Smooth muscle cell (in vitro differentiated cells): ENCODE measurements at regions not wholly inside any gene's neighbourhood (a gene's known extent, or its start where the extent isn't known, plus 50 kb on each side); places are given as distances from the start of the nearest gene placed in this dataset.

Source experiments
- DNase-seq: peaks from one replicate; lab custom pipeline; 2025; ENCODE audit not compliant: unreplicated experiment; lab: John Stamatoyannopoulos, UW
- H2AFZ ChIP-seq: fragments of 200-600 bp; sonication (generic); 2 replicates; pipeline ENCODE4 v1.6.0; 2016; ENCODE audit warnings: antibody characterized with exemption, low read depth, mild to moderate bottlenecking
- H3F3A ChIP-seq: fragments of 200-600 bp; sonication (generic); 2 replicates; pipeline ENCODE4 v1.6.0; 2017; ENCODE audit warnings: antibody characterized with exemption, low read depth
- H3K27ac ChIP-seq: fragments of 200-600 bp; sonication (generic); 2 replicates; pipeline ENCODE4 v1.5.1; 2016; ENCODE audit warnings: low read depth, mild to moderate bottlenecking
- H3K27me3 ChIP-seq: fragments of 200-600 bp; sonication (generic); 2 replicates; pipeline ENCODE4 v1.6.1; 2016; ENCODE audit warnings: low read depth, mild to moderate bottlenecking
- H3K36me3 ChIP-seq: fragments of 200-600 bp; sonication (generic); 2 replicates; pipeline ENCODE4 v1.5.1; 2016; ENCODE audit warnings: low read depth
- H3K4me1 ChIP-seq: fragments of 200-600 bp; sonication (generic); 2 replicates; pipeline ENCODE4 v1.5.1; 2016; ENCODE audit warnings: low read depth
- H3K4me2 ChIP-seq: fragments of 200-600 bp; sonication (generic); 2 replicates; pipeline ENCODE4 v1.6.0; 2016; ENCODE audit warnings: mild to moderate bottlenecking
- H3K4me3 ChIP-seq: fragments of 200-600 bp; sonication (generic); 2 replicates; pipeline ENCODE4 v1.5.1; 2016; ENCODE audit warnings: mild to moderate bottlenecking
- H3K79me2 ChIP-seq: fragments of 200-600 bp; sonication (generic); 2 replicates; pipeline ENCODE4 v1.6.0; 2016; ENCODE audit warnings: low read depth, mild to moderate bottlenecking
- H3K9ac ChIP-seq: fragments of 200-600 bp; sonication (generic); 2 replicates; pipeline ENCODE4 v1.6.0; 2016; ENCODE audit warnings: low read depth
- H3K9me3 ChIP-seq: fragments of 200-600 bp; sonication (generic); replicated peaks from 2 replicates; pipeline ENCODE4 v1.5.1; 2016; ENCODE audit warnings: low read depth
- H4K20me1 ChIP-seq: fragments of 200-600 bp; sonication (generic); 2 replicates; pipeline ENCODE4 v1.6.0; 2016; ENCODE audit warnings: low read depth
- WGBS: methylation state at CpG from one replicate; pipeline ENCODE4 v1.1.7; 2016; ENCODE audit warnings: low lambda C conversion rate; 5-methylcytosine and 5-hydroxymethylcytosine counted together
- TF ChIP-seq, protein P1 (sequence below): fragments of 200-600 bp; sonication (generic); IDR thresholded peaks from 2 replicates; pipeline ENCODE4 v1.5.1; 2017; ENCODE audit warnings: borderline replicate concordance, mild to moderate bottlenecking, antibody characterized with exemption; ENCODE audit not compliant: insufficient read depth, poor library complexity, severe bottlenecking

DNA sequence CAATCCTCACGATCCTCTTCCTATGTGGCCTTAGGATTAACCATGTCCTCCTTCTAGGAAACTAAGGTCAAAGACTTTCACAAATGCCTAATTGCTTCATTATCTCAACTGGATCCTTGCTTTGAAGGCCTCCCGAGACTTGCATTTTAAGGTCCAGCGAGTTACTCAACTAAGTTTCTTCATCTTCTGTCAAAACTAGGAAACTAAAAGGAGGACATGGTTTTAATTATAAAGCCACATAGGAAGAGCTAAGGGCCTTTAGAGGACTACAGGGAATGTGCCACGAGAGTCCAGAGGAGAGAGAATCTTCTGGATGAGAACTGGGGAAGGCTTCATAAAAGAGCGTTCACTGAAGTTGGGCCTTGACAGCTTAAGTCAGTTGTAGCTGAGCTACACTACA lies 87.8 kb upstream of the LPP start:
- Histone ChIP-seq H3K27me3 (no peaks in the 10 kb centered on the region), H2AFZ (no peak overlapping the region), H3K27ac (no peak overlapping the region), H3K4me3 (no peak overlapping the region), H3F3A (no peaks in the 10 kb centered on the region), H3K79me2 (no peaks in the 10 kb centered on the region), H3K9me3 (no peaks in the 10 kb centered on the region), H4K20me1 (no peaks in the 10 kb centered on the region), H3K36me3 (no peaks in the 10 kb centered on the region), H3K4me2 (no peak overlapping the region), H3K9ac (no peak overlapping the region), H3K4me1 (no peaks in the 10 kb centered on the region)
- DNase-seq, result no peak
- WGBS, result 88% methylated on average over 5 of the region's 5 CpGs
- TF ChIP-seq, protein P1, sequence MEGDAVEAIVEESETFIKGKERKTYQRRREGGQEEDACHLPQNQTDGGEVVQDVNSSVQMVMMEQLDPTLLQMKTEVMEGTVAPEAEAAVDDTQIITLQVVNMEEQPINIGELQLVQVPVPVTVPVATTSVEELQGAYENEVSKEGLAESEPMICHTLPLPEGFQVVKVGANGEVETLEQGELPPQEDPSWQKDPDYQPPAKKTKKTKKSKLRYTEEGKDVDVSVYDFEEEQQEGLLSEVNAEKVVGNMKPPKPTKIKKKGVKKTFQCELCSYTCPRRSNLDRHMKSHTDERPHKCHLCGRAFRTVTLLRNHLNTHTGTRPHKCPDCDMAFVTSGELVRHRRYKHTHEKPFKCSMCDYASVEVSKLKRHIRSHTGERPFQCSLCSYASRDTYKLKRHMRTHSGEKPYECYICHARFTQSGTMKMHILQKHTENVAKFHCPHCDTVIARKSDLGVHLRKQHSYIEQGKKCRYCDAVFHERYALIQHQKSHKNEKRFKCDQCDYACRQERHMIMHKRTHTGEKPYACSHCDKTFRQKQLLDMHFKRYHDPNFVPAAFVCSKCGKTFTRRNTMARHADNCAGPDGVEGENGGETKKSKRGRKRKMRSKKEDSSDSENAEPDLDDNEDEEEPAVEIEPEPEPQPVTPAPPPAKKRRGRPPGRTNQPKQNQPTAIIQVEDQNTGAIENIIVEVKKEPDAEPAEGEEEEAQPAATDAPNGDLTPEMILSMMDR, result no peak

DNA sequence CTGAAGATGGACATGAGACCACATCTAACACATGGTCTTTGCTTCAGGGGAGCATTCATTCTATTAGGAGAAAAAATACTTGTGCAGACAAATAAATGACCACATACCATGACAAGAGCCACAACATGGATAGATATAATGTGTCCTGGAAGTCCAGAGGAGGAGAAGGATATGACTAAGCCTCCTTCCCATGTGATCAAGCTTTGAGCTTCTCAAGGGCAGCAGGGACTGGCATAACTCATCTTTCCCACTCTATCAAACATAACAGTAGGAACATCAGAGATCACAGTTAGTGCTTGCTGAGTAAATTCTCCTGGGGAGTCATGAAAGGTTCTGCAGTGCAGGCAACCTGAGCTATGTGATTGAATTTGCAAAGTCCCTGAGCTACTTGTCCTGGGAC lies 86.0 kb upstream of the LPP start:
- no peaks in the 10 kb centered on the region for H3K36me3 ChIP-seq
- peak overlapping the region; percentile 39 for H3K27ac ChIP-seq
- TF ChIP-seq, protein P1, result no peak
- H3F3A ChIP-seq, result no peaks in the 10 kb centered on the region
- no peaks in the 10 kb centered on the region for H4K20me1 ChIP-seq
- no peak overlapping the region for H3K9ac ChIP-seq
- no peak overlapping the region for H2AFZ ChIP-seq
- no peaks in the 10 kb centered on the region for H3K4me1 ChIP-seq
- H3K4me2 ChIP-seq, result peak overlapping the region; percentile 60
- H3K79me2 ChIP-seq, result no peaks in the 10 kb centered on the region
- no peak for DNase-seq
- H3K27me3 ChIP-seq, result no peaks in the 10 kb centered on the region
- no peaks in the 10 kb centered on the region for H3K9me3 ChIP-seq
- H3K4me3 ChIP-seq, result no peak overlapping the region

DNA sequence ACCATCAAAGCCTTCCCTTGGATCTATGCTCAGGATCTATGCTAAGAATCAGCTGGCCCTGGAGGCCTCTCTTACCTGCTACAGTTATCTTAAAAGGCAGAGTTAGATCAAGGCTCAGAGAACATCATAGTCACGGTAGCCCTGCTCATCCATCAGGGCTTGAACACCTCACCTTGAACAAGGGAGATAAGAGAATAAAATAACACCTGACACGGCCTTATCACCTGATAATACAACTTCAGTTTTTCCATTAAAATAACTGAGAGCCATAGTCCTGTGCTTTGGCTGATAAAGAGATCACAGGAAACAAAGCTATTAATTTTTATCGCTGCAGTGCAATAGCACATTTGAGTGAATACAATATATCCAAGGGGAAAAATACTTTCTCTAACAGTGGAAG lies 85.6 kb upstream of the LPP start:
- no peaks in the 10 kb centered on the region for H3K36me3 ChIP-seq
- H3K79me2 ChIP-seq, result no peaks in the 10 kb centered on the region
- H3F3A ChIP-seq, result no peaks in the 10 kb centered on the region
- no peaks in the 10 kb centered on the region for H3K9me3 ChIP-seq
- TF ChIP-seq, protein P1, result no peak
- no peak overlapping the region for H3K4me3 ChIP-seq
- H3K27ac ChIP-seq, result no peak overlapping the region
- H3K9ac ChIP-seq, result no peak overlapping the region
- no peaks in the 10 kb centered on the region for H4K20me1 ChIP-seq
- H3K4me1 ChIP-seq, result no peaks in the 10 kb centered on the region
- H3K4me2 ChIP-seq, result no peak overlapping the region
- WGBS, result 93% methylated on average over 3 of the region's 3 CpGs
- H2AFZ ChIP-seq, result no peak overlapping the region
- H3K27me3 ChIP-seq, result no peaks in the 10 kb centered on the region
- DNase-seq, result no peak

DNA sequence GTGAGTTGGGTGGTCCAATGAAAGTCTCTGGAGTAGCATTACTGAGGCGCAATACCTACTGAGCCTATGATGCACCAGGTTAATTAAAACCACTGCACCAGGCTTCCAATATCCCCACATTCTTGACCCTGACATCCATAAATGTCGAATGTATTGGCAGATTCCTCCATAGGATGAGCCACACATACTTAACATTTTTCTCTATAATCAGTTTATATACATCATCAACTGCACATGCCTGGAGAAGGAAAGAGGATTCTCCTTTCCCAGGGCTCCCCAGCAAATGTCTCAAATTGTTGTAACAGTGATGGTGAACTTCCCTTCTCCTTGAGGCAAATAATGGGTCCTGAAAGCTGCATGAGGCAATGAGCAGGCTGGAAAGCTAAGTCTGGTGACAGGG lies 82.3 kb upstream of the LPP start:
- Histone ChIP-seq H3K4me3 (no peak overlapping the region), H3K4me1 (no peaks in the 10 kb centered on the region)

More for the DNA sequence above, 82.3 kb upstream of the LPP start:
- no peaks in the 10 kb centered on the region for H4K20me1 ChIP-seq
- H2AFZ ChIP-seq, result no peak overlapping the region
- no peaks in the 10 kb centered on the region for H3F3A ChIP-seq
- no peak for DNase-seq
- H3K79me2 ChIP-seq, result no peaks in the 10 kb centered on the region
- H3K27ac ChIP-seq, result no peak overlapping the region
- H3K4me2 ChIP-seq, result no peak overlapping the region
- no peaks in the 10 kb centered on the region for H3K9me3 ChIP-seq
- TF ChIP-seq, protein P1, result no peak
- no peak overlapping the region for H3K9ac ChIP-seq
- H3K27me3 ChIP-seq, result no peaks in the 10 kb centered on the region
- no peaks in the 10 kb centered on the region for H3K36me3 ChIP-seq
- 90% methylated on average over 2 of the region's 2 CpGs for WGBS
